HG02588 (cell line): ENCODE measurements at regions not wholly inside any gene's neighbourhood (a gene's known extent, or its start where the extent isn't known, plus 50 kb on each side); places are given as distances from the start of the nearest gene placed in this dataset.

Experiments used
- ATAC-seq: cut with Tn5 transposase; IDR thresholded peaks from one replicate; pipeline ENCODE4 v1.9.1; 2021; ENCODE audit warnings: mild to moderate bottlenecking, moderate library complexity; ENCODE audit not compliant: unreplicated experiment

DNA sequence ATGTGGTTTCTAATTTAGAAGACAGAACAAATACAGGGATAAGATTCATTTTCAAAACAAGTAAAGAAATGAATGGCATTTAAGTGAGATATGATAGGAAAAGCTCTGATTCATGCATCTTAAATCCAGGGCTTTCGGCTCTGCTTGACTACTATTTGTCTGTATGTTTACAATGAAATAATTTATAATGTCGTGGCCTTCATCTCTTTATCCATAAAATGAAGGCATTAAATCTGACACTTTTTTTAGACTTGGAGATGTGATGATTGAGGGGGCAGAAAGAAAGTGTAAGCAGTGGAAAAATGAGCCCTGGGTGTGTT lies 115.7 kb upstream of the KIT start:
- ATAC-seq: no peak

DNA sequence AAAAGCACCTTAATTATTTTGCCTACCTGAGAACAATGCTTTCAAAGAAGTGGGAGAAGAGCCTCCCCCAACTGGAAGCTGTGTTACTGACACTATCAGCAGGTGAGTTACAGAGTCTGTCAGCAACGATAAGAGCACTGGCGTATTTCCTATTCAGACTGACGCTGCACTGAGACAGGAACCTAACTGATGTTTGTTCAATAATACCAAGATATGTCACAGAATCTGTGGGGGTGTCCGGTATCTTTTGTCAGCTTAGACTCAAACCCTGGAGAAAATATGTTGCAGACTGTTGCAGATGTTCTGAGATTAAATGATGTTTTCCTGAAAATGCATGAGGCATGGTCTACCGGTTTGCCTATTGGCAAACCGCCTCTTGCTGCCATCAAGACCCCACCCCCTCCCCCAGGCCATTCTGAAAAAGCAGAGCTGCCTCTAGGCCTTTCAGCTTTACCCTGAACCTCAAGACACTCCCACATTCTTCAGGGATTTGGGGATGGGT lies 115.2 kb upstream of the KIT start:
- ATAC-seq: no peak

DNA sequence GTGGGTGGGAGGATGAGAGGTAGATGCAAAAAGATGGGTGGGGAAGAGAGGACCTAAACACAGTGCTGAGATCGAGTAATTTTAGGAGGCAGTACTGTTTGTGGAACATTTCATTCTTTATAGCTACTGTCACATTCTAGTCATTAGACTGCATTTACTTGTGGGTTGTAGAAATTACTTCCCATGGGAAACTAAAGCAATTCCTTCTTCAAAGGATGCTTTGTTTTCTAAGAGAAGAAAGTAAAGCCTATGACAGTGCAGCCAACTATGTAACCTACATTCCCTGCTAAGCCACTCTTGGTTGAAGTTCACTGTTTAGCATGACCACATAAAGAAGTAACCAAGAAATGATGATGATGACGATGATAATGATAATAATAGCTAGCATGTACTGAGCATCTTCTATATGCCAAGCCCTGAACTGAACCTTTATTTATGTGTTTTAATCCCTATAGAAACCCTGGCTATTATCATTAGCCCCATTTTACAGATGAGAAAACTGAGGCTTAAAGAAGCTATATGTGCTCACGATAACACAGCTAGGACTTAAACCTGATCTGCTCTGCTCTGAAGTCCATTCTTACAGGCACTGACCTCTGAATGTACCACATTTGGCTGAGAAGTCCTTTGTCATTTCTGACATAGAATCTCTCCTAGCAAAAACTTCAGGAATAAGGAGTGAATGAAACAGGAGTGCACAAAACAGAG lies 114.5 kb upstream of the KIT start:
- no peak for ATAC-seq

DNA sequence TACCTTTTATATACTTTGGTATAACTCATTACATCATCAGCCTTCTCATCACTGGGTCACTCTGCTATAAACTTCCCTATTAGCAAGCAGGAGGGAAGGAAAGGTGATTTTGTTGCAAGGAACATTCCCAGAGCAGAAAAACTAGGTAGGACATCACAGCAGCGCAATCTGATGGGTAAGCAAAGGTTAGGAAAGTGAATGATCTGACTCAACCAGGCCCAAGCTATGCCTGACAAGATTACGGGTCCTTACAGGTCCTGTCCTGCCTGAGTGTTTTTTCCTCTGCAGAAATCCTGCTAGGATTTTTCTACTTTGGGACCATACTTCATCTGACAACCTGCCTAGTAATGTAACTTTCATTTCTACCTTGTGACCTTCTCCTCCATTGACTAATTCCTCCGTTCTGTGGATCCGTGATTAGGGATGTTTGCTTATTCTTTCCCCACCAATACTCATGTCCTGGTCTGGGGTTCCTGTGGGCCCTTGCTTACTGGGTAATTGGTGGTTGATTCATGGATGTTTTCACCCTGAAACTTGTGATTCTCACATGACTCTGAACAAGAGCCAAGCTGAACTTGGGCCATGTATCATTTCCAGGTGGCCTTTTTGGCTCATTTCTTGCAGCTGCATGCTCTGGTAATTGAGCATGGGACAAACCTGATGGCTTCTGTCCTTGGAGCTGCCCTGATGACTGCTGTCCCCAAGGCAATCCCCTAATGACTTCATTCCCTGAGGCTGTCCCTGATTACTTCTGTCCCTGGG lies 111.9 kb upstream of the KIT start:
- ATAC-seq: no peak

DNA sequence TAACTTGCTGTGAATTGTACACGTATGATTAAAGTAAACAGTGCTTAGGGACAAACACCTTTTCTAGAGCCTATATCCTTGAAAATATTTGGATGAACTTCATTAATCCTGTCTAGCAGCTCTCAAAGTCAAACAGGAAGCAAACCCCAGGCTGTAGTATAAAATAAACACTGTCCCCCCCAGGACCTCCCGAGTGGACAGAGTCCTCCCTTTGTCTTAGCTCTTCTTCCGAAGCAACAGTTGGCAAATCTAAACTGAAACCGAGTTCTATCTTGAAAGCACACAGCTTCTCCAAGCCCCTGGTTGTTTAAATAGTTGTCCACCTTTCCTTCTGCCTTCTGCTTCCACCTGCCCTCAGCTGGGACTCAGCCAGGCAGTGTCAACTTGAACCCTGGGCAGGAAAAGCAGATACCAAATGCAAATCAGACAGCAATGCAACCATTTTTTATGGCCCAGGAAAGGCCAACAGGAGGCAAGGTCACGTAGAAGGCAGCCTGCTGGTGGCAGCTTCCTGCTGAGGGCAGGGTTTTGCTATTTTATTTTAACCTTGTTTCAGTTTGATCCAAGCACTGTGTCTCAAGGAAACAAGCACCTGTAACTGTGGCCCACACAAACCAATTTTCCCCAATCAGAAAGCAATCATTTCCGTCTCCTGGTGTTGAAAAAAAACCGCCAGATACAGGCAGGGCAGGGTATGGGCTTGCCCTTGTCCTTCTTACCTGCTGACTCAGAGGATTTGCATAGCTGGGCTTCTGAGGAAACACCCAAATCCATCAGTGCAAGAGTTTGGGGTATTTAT lies 110.3 kb upstream of the KIT start:
- ATAC-seq: peak; percentile 64

DNA sequence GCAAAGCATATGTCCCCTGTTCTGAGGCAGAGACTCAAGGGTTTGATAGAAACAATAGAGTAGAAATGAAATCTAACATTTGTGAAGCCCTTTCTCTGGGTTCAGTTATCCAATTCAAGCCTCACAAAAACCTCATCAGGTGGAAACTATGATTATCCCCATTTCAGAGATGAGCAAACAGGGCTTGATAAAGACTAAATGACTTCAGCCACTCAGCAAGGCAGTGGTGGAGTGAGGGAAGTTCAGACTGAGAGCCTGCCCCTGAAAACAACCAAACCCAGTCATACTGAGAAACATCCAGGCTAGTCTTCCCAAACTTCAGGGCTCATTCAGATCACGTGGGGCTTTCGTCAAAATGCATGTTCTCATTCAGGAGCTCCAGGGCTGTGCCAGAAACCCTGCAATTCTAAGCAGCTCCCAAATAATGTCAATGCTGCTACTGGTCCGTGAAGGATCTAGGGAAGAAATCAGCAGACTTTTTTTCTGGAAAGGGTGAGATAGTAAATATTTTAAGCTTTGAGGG lies 109.6 kb upstream of the KIT start:
- ATAC-seq: peak; percentile 22

DNA sequence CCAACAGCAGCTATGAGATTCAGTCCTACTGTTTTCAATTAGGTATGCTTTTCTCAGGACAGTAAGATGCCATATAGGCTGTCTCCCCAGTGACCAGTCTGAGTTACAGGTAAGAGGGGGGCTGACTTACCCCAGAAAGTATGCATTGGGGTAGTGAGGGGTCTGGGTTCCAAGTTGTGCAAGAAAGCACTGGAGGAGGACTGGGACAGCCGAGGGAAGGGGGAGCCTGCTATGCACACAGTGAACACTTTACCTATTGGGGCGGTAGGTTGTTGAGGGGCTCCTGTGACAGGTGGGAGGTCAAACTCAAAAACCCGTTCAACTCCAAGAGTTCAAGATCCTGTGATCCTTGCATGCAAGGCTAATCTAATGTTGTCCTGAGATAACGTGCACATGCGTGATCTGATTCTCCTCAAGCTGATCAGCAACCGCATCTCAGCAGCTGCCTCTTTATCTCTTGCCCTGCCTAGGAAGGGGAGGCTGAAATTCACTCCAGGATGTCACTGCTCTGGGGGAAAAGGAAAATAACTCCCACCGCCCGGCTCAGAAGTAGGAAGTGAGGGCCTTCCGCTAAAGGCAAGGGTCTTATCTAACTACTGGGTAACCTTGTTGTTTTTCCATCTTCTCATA lies 108.8 kb upstream of the KIT start:
- ATAC-seq: no peak

DNA sequence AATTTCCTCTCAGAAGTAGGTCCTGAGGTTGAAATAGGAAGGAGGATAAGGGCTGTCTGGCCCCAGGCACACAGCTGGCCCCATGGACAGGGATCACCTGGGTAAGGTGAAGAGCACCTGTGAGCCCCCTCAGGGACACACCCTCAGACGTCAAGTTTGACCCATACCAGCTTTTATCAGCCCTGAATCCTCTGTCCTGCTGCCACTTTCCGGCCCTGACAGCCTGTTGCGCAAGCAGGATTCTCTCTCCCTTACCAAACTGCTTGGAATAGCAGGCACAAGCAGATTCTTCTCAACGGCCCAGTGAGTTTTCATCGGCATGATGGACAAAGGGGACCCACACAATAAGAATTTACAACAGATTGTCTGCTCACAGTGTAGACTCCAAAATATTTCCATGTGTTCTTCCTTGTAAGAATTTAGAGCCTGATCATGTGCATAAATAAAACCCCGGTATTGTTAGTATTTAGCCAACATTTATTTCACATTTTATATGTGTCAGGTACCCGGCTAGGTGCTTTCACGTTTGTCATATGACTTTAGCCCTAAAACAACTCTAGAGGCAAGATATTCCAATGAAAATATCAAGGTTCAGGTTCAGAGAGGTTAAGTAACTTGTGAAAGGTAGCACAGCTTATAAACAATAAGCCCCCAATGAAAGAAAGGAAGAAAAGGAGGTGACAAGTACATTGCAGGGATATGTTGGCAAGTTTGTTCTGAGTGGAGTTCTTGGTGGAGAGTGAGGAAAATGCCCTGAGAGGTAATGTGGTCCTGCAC lies 107.2 kb upstream of the KIT start:
- ATAC-seq: no peak

DNA sequence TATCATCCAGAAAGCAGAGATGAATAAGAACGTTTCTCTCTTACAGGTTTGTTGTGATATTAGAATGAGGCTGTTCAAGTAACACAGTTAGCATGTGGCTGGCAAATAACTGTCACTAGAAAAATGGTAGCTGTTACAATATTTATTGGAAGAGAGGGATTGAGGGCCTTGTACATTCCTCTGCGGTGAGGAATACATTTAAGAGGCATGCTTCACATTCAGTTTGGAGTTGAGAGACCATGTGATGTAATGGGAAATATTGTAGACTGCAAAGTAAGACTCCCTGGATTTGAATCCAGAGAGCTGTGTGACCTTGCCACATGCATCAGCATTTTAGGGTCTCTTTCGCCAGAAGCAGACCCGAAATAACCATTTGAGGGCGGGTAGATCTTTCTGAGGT lies 104.8 kb upstream of the KIT start:
- ATAC-seq: no peak

DNA sequence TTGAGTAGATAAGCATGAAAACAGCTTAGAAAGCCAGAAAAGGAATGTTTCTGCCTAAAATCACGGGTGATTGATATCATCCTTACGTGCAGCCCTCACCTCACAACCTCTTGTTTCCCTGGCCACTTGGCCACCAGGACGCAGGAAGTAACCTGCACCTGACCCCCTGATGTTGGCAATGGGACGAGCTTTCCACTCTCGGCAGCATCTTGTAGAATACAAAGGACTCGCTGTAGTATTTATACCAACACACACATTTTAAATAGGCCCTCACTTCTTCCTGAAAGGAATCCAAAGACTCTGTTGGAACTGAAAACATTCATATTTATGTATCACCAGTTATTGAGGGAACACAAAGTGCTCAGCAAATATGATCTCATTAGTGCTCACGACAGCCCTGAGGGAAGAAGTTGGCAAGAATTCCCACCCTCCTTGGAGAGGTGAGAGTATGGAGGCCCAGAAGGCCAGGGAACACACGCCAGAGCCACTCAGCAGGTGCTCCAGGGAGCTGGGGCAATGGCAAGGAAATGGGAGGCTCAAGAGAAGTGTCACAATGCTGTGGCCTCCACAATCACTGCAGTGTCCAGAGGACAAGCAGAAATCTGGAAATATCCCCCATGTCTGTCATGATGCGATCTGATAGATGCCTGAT lies 103.3 kb upstream of the KIT start:
- no peak for ATAC-seq

DNA sequence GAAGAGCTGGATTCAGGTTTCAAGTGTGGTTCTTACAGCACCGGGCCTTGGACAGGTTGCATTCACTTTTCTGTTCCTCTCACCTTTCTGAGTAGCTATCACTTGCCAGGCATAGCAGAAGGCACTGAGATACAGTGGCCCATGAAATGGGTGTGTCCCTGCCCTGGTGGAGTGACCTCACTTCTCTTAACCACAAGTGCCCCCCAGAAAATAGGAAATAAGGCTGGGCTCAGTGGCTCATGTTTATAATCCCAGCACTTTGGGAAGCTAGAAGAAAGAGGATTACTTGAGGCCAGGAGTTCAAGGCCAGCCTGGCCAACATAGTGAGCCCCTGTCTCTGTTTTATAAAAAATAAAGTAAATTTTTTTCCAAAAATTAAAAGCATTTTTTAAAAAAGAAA lies 101.7 kb upstream of the KIT start:
- ATAC-seq: no peak

DNA sequence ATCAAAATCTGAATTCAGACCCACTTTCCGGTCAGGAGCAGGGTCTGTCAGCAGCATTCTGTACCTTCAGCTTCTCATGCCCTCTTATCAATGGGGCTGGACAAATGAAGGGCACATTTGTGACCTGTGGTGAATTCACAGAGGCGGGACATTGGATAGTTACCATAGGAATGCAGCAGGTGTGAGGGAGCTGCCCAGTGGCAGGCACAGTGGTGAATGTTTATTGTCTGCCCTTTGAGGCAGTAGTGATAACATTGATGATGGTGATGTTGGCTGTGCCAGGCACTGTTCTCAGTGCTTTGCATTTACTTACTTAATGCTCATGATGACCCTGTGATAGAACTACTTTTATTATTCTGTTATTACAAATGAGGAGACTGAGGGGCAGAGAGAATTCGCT lies 101.2 kb upstream of the KIT start:
- ATAC-seq: no peak

DNA sequence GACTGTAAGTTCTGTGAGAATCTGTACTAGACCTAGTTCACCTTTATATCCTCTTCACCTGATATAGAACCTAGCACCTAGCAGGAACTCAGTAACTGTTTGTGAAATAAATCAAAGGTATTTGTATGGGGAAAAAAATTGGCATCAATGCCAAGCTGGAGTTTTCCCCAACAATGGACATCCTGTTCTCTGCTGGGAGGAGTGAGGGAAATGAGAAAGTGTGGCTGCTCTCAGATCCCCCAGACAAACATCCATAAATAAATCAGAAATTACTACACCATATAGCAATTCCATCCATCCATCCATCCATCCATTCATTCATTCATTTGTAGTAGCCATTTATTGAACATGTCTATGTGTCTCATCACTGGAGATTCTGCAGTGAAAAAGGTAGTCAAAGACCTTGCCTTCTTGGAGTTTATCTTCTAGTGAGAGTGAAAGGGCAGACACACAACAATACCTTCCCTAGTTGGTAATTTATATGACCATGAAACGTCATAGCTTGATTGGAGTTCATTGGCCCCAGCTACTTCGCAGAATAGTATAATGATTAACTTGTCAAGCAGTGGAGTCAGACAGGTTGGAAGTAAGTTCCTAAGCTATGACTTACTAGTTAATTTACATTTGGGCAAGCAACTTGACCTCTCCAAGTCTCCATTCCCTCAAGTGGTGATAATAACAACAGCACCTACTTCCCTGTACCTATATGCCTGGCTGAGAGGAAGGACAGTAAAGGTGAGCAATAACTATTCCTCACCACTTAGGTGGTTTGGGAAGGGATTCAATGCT lies 98.7 kb upstream of the KIT start:
- no peak for ATAC-seq

DNA sequence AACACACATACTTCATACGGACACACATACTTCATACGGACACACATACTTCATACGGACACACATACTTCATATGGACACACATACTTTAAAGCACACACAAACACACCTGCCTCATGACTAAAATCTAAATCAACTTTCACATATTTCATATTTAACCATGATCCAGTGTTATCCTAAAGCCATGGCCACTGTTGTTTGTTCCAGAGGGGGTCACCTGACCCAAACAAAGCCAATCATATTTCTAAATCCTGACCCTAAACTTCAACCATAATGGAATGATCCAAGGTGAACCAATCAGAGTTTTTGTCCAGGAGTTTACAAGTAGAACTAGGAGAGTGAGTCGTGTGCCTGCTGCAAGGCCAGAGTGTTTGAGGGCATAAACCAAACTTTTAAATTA lies 97.2 kb upstream of the KIT start:
- ATAC-seq: no peak

DNA sequence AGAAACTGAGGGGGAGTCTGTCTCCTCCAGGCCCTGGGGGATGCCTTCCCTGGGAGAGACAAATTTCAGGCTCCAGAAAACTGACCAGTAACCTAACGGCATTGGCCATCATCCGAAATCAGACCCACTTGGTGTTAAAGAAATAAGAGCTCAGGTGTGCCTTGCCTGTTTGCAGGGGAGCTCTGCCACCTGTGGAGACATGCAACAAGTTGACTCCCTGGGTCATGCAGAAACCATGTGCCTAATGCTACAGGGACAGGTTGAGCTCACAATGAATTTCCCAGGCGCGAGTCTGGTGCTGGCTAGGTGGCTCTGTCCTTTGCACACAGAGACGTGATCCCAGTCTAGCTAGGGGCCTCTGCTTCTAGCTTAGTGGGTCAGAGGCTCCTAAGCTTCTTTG lies 95.8 kb upstream of the KIT start:
- ATAC-seq: no peak

DNA sequence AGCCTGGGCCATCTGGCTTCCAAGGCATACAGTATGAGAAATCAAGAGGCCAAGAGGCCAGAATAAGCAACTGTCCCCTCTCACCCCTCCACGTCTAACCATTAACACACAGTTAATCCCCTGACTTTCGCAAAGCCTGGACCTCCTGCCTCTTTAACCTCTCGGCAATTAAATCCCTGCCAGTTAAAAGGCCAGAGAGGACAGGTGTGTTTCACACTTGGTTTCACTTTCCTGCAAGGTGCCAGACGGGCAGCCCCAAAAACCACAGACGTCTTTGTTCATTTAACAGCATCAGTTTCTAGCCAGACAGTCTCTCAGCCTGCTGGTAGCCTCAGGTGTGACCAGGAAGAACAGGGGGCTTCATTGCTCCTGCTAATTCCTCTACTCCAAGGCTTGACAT lies 91.1 kb upstream of the KIT start:
- ATAC-seq: peak; percentile 89

DNA sequence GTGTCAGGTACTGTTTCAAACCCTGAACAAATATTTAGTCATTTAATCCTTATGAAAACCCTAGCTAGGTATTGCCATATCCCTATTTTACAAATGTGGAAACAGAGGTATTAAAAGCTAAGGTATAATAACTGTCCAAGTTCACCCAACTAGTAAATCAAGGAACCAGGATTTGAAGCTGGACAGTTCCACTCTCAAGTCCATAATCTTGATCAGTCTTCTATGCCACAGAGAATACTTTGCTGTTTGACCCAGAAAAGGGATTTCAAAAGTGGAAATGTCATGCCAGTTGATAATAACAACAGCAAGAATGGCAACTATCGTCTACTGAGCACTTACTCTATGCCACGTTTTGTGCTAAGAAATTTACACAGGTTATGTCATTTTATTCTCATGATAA lies 90.4 kb upstream of the KIT start:
- ATAC-seq: no peak

DNA sequence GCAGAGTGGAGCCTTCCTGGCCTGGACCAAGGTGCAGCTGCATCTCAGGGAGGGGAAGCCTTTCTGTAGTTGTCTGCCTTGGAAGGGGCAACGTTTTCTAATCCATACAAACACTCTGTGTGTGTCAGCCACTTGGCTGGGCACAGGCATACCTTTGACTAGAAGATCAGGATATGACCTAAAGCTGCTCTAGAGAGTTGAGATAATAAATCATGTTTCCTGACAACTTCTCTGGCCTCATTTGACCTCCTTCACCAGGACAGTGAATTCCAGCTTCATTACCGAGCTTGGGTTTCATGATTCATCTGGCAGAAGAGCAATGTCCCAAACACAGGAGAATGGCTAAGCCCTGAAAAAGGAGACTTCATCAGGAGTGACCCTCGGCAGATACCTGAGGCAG lies 89.6 kb upstream of the KIT start:
- ATAC-seq: no peak

DNA sequence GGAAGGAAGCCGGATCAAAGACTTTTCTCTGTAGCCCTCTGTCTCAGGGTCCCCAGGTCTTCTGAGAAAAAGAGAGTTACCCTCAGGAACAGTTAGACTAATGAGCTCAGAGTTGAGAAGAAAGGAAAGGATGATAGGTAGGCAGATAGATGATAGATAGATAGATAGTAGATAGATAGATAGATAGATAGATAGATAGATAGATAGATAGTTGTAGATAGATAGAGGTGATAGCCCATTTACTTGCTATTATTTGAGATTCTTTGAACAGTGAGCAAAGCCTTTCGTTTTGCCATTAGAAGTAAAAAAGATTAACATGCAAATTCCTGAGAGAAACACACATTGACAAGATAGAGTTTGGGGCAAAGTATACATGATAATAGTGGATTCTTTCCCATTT lies 86.9 kb upstream of the KIT start:
- ATAC-seq: no peak
